ENCODE measurements at regions not wholly inside any gene's neighbourhood (a gene's known extent, or its start where the extent isn't known, plus 50 kb on each side); places are given as distances from the start of the nearest gene placed in this dataset.

DNA sequence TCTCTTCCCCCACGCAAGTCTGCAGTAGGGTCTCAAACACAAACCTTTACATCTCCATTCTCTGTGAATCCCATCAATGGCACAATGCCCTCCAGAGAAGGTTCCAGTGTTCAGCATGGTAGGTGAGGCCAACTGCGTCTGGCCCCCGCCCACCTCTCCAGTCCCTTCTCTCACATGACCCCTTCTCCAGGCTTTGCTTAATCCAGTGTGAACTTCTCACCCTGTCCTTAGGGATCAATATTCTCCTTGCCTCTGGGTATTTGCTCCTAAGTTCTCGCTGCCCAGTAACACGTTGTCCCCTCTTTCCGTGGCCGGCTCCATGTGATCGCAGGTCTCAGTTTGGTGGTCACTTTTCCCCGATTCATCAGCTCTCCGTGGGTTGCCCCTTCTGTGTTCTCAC lies 225.1 kb upstream of the PMEPA1 start:
- Mint-ChIP-seq H3K27ac (no peak overlapping the region), H3K4me1 (peaks cover 0 to 3% (median 0%) of the 10 kb centered on the region in 3 donors), H3K27me3 (peaks cover 12 to 30% of the 10 kb centered on the region in 2 donors), H3K4me3 (no peak overlapping the region), H3K9me3 (no peaks in the 10 kb centered on the region), H3K36me3 (no peaks in the 10 kb centered on the region)
- Histone ChIP-seq H3K4me3 (ENCODE audit: low read length) (no peak overlapping the region), H3K27me3 (ENCODE audit: insufficient read depth, low read length, poor library complexity, severe bottlenecking) (no peaks in the 10 kb centered on the region), H3K4me1 (ENCODE audit: insufficient read depth, low read length) (no peaks in the 10 kb centered on the region), H3K36me3 (ENCODE audit: insufficient read depth, low read length) (no peaks in the 10 kb centered on the region), H3K9me3 (ENCODE audit: low read length) (no peaks in the 10 kb centered on the region), H3K27ac (ENCODE audit: low read depth, low read length) (no peak overlapping the region)
- no peak for DNase-seq
- ChIA-PET CTCF (no interaction called here), POLR2A (no interaction called here)

DNA sequence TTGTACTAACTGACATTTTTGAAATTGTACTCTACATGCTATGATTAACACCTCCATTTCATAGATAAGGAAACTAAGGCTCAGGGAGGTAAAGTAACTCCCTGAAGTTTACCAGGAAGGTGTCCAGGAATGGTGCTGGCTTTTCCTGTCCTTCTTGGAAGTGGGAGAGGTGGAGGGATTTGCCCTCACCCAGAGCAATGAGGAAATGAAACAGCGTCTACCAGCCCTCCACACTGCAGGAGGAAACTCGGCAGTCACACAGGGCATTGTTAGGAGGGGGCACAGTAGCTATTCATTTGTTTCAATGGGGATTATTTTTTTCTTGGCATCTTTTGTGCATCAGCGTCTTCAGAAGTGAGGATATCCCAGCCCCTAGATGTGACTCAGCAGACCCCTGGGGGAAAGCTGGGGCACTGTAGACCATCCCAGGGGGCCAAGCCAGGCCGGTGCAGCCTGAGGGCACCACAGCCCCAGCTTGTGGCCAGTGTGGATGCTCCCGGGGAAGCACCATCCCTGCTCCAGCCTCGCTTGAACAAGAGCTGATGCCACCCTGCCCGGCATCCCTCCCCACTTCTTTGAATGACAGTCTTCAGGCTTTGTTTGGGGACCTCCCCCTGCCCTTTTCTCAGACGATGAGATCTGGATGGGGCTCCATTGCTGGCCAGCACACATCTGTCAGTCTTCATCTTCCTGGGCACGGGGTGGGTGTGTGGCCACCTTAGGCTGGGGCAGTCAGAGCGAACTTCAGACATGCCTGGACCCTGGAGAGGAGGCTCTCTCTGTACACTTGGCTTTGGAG lies 224.4 kb upstream of the PMEPA1 start:
- Histone ChIP-seq H3K36me3 (ENCODE audit: insufficient read depth, low read length) (no peaks in the 10 kb centered on the region), H3K9me3 (ENCODE audit: low read length) (no peaks in the 10 kb centered on the region), H3K27ac (ENCODE audit: low read depth, low read length) (no peak overlapping the region), H3K4me1 (ENCODE audit: insufficient read depth, low read length) (no peaks in the 10 kb centered on the region), H3K27me3 (ENCODE audit: insufficient read depth, low read length, poor library complexity, severe bottlenecking) (no peaks in the 10 kb centered on the region), H3K4me3 (ENCODE audit: low read length) (no peak overlapping the region)
- CTCF ChIA-PET = no interaction called here
- peaks cover 0 to 3% (median 0%) of the 10 kb centered on the region in 3 donors for H3K4me1 Mint-ChIP-seq
- peaks cover 15 to 36% of the 10 kb centered on the region in 2 donors for H3K27me3 Mint-ChIP-seq
- no peak for DNase-seq
- peaks cover 0 to 4% (median 0%) of the 10 kb centered on the region in 5 donors for H3K9me3 Mint-ChIP-seq
- H3K36me3 Mint-ChIP-seq = peaks cover 0 to under 1% (median 0%) of the 10 kb centered on the region in 3 donors
- POLR2A ChIA-PET = no interaction called here
- H3K4me3 Mint-ChIP-seq = no peak overlapping the region
- no peak overlapping the region for H3K27ac Mint-ChIP-seq

DNA sequence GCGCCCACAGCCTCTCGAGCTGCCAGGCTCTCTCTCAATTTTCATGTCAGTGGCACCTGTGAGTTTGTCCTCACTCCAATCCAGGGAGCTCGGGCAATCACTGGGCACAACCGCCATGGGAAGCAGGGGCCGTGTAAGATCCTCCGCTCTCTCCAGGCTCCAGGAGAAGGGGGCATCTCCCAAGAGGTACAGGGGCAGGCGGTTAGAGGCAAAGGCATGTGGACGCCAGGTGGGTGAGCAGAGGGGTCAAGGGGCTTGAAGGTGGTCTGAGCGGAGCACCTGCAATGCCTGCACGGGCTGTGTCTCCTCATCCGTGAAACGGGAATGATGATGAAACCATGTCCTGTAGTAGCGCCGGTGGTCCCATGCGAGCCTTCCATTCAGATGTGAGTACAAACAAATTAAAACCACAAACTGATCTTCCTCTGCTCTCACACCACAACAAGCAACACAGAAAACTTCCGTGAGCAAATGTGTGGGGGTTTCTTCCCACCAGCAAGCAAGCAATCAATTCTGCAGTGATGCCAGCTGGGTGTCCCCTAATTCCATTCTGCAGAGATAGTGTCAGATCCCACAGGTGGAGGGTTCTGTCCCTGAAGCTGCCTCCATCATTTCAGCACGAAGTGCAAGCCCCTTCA lies 222.5 kb upstream of the PMEPA1 start:
- ChIA-PET CTCF (no interaction called here), POLR2A (no interaction called here)
- no peak overlapping the region for H3K4me3 Mint-ChIP-seq
- peaks cover 0 to 7% (median 0%) of the 10 kb centered on the region in 5 donors for H3K9me3 Mint-ChIP-seq
- Histone ChIP-seq H3K27me3 (ENCODE audit: insufficient read depth, low read length, poor library complexity, severe bottlenecking) (no peaks in the 10 kb centered on the region), H3K4me3 (ENCODE audit: low read length) (no peak overlapping the region), H3K9me3 (ENCODE audit: low read length) (no peaks in the 10 kb centered on the region), H3K27ac (ENCODE audit: low read depth, low read length) (no peak overlapping the region), H3K36me3 (ENCODE audit: insufficient read depth, low read length) (no peaks in the 10 kb centered on the region), H3K4me1 (ENCODE audit: insufficient read depth, low read length) (no peaks in the 10 kb centered on the region)
- peaks cover 0 to 4% (median 0%) of the 10 kb centered on the region in 3 donors for H3K36me3 Mint-ChIP-seq
- H3K27ac Mint-ChIP-seq = no peak overlapping the region
- no peaks in the 10 kb centered on the region for H3K4me1 Mint-ChIP-seq
- no peak for DNase-seq
- peaks cover 12 to 35% of the 10 kb centered on the region in 2 donors for H3K27me3 Mint-ChIP-seq

DNA sequence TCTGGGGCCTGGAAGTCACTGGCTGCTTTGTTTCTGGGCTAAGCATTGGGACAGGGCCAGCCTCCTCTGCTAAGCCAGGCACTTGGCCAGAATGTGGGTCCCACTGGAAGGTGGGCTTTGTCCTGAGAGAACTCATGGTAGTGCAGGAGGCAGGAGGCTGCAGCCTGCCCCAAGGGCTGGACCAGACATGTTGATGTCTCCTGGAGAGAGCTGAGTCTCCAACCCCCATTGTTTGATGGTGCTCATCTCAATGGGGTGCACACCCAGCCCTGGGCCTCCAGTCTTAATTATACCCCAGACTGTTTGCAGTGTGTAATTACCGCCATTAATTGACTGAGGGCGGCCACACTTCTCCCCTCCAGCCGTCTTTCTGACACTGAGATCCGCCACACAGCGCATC lies 220.5 kb upstream of the PMEPA1 start:
- peaks cover 18 to 28% of the 10 kb centered on the region in 2 donors for H3K27me3 Mint-ChIP-seq
- no peak overlapping the region for H3K4me3 Mint-ChIP-seq
- no peak for DNase-seq
- ChIA-PET CTCF (no interaction called here), POLR2A (no interaction called here)
- Histone ChIP-seq H3K36me3 (ENCODE audit: insufficient read depth, low read length) (no peaks in the 10 kb centered on the region), H3K4me1 (ENCODE audit: insufficient read depth, low read length) (no peaks in the 10 kb centered on the region), H3K4me3 (ENCODE audit: low read length) (no peak overlapping the region), H3K27me3 (ENCODE audit: insufficient read depth, low read length, poor library complexity, severe bottlenecking) (no peaks in the 10 kb centered on the region), H3K27ac (ENCODE audit: low read depth, low read length) (no peak overlapping the region), H3K9me3 (ENCODE audit: low read length) (peaks cover 5% of the 10 kb centered on the region)
- no peaks in the 10 kb centered on the region for H3K4me1 Mint-ChIP-seq
- H3K9me3 Mint-ChIP-seq = peaks cover 9 to 18% (median 11%) of the 10 kb centered on the region in 5 donors
- H3K36me3 Mint-ChIP-seq = peaks cover 0 to 14% (median 0%) of the 10 kb centered on the region in 3 donors
- H3K27ac Mint-ChIP-seq = no peak overlapping the region

DNA sequence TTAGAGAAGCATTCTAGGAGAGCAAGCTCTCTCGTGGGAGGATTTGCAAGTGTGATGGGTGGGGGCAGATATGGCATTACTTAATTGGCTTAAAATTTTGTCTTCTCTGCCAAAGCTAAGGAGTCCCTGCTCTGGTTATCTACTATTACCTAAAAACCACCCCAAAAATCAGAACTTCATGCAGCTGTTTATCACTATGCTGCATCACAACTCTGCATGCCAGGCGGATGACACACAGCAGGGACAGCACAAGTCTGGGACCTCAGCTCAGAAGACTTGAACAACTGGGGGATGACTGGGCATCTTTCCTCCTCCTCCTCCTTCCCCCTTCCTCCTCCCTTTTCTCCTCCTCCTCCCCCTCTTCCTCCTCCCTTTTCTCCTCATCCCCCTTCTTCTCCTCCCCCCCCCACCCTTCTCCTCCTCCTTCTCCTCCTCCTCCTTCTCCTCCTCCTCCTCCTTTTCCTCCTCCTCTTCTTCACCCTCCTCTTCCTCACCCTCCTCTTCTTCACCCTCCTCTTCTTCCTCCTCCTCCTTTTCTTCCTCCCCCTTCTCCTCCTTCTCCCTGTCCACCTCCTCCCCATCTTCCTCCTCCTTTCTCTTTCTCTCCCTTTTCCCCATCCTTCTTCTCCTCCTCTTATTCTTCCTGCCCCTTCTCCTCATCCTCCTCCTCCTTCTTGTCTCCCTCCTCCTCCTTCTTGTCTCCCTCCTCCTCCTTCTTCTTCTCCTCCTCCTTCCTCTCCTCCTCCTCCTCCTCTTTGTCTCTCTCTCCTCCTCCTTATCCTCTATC lies 218.6 kb upstream of the PMEPA1 start:
- Mint-ChIP-seq H3K9me3 (peaks cover 9 to 21% (median 12%) of the 10 kb centered on the region in 5 donors), H3K4me3 (no peak overlapping the region), H3K27ac (no peak overlapping the region), H3K27me3 (peaks cover 21 to 27% of the 10 kb centered on the region in 2 donors), H3K36me3 (peaks cover 0 to 17% (median 0%) of the 10 kb centered on the region in 3 donors), H3K4me1 (no peaks in the 10 kb centered on the region)
- no peaks in the 10 kb centered on the region for H3K27me3 ChIP-seq (ENCODE audit: insufficient read depth, low read length, poor library complexity, severe bottlenecking)
- H3K4me3 ChIP-seq (ENCODE audit: low read length) = no peak overlapping the region
- DNase-seq = no peak
- no peaks in the 10 kb centered on the region for H3K36me3 ChIP-seq (ENCODE audit: insufficient read depth, low read length)
- ChIA-PET POLR2A (no interaction called here), CTCF (no interaction called here)
- H3K4me1 ChIP-seq (ENCODE audit: insufficient read depth, low read length) = no peaks in the 10 kb centered on the region
- H3K9me3 ChIP-seq (ENCODE audit: low read length) = peaks cover 5% of the 10 kb centered on the region
- no peak overlapping the region for H3K27ac ChIP-seq (ENCODE audit: low read depth, low read length)

DNA sequence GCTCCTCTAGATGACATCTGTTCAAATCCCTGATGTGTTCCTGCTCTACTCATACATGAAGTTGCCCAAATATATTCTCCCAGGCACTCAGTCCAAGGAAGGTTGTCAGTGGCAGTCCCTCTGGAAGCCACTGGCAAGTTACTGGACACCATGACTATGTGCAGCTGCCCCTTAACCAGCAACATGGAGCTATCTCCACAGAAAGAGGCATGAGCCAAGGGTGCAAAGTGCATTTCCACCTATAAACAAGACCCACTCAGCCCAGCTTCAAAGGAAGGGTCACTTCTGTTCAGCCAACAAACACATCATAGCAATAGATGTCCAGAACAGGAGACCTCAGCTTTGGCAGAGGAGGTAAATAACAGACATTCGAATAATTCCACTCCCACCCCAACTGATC lies 217.6 kb upstream of the PMEPA1 start:
- peaks cover 9 to 21% (median 12%) of the 10 kb centered on the region in 5 donors for H3K9me3 Mint-ChIP-seq
- ChIA-PET CTCF (no interaction called here), POLR2A (no interaction called here)
- H3K27me3 Mint-ChIP-seq = peaks cover 21 to 27% of the 10 kb centered on the region in 2 donors
- no peak overlapping the region for H3K27ac Mint-ChIP-seq
- H3K4me1 Mint-ChIP-seq = no peaks in the 10 kb centered on the region
- Histone ChIP-seq H3K27me3 (ENCODE audit: insufficient read depth, low read length, poor library complexity, severe bottlenecking) (no peaks in the 10 kb centered on the region), H3K4me3 (ENCODE audit: low read length) (no peak overlapping the region), H3K4me1 (ENCODE audit: insufficient read depth, low read length) (no peaks in the 10 kb centered on the region), H3K27ac (ENCODE audit: low read depth, low read length) (no peak overlapping the region), H3K36me3 (ENCODE audit: insufficient read depth, low read length) (no peaks in the 10 kb centered on the region), H3K9me3 (ENCODE audit: low read length) (peaks cover 5% of the 10 kb centered on the region)
- no peak for DNase-seq
- peaks cover 0 to 17% (median 0%) of the 10 kb centered on the region in 3 donors for H3K36me3 Mint-ChIP-seq
- H3K4me3 Mint-ChIP-seq = no peak overlapping the region

DNA sequence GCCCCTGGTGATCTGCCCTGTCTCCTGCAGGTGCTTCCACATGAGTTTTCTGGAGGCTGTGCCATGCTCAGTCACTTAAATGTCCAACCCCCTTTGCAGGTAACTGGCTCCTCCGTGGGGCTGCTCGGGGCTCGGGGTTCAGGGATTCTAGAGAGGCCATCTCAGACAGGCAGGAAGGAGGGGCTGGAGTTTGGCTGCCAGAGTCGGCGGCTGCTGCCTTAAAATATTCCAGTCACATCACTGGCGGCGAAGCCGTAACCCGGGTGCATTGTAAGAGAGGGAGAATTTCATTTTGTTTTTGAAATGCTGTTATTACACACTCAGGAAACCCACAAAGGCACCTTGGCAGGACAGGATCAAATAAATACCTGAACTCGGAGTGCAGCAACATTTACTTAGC lies 212.9 kb upstream of the PMEPA1 start:
- ChIA-PET CTCF (no interaction called here), POLR2A (no interaction called here)
- Mint-ChIP-seq H3K36me3 (peaks cover 0 to 13% (median 0%) of the 10 kb centered on the region in 3 donors), H3K4me1 (no peaks in the 10 kb centered on the region), H3K4me3 (no peak overlapping the region), H3K27me3 (peaks cover 18 to 22% of the 10 kb centered on the region in 2 donors), H3K27ac (no peak overlapping the region), H3K9me3 (peaks cover 3 to 14% (median 12%) of the 10 kb centered on the region in 5 donors)
- no peak for DNase-seq
- Histone ChIP-seq H3K9me3 (ENCODE audit: low read length) (peaks cover 5% of the 10 kb centered on the region), H3K27ac (ENCODE audit: low read depth, low read length) (no peak overlapping the region), H3K27me3 (ENCODE audit: insufficient read depth, low read length, poor library complexity, severe bottlenecking) (no peaks in the 10 kb centered on the region), H3K36me3 (ENCODE audit: insufficient read depth, low read length) (no peaks in the 10 kb centered on the region), H3K4me3 (ENCODE audit: low read length) (no peak overlapping the region), H3K4me1 (ENCODE audit: insufficient read depth, low read length) (no peaks in the 10 kb centered on the region)

DNA sequence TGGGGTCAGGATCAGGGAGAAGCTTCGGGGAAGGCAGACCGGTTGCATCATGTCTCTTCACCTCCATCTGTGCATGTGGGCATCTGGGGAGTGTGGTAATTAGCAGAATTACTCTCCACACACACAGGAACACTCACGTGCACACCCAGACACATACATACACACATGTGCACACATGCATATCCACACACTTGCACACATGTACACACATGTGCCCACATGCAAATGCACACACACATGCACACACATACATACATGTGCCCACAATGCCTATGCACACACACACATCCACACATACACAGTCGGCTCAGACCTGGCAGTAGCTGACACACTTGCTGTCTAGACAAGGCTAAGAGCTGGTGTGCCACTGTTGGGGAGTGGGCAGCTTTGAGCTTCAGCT lies 212.3 kb upstream of the PMEPA1 start:
- ChIA-PET POLR2A (no interaction called here), CTCF (no interaction called here)
- no peaks in the 10 kb centered on the region for H3K4me1 Mint-ChIP-seq
- peaks cover 5% of the 10 kb centered on the region for H3K9me3 ChIP-seq (ENCODE audit: low read length)
- no peaks in the 10 kb centered on the region for H3K4me1 ChIP-seq (ENCODE audit: insufficient read depth, low read length)
- H3K27me3 Mint-ChIP-seq = peaks cover 16 to 20% of the 10 kb centered on the region in 2 donors
- no peaks in the 10 kb centered on the region for H3K36me3 ChIP-seq (ENCODE audit: insufficient read depth, low read length)
- H3K36me3 Mint-ChIP-seq = peaks cover 0 to 13% (median 0%) of the 10 kb centered on the region in 3 donors
- H3K9me3 Mint-ChIP-seq = peaks cover 3 to 14% (median 12%) of the 10 kb centered on the region in 5 donors
- H3K27me3 ChIP-seq (ENCODE audit: insufficient read depth, low read length, poor library complexity, severe bottlenecking) = no peaks in the 10 kb centered on the region
- H3K4me3 ChIP-seq (ENCODE audit: low read length) = no peak overlapping the region
- no peak overlapping the region for H3K4me3 Mint-ChIP-seq
- H3K27ac Mint-ChIP-seq = no peak overlapping the region
- H3K27ac ChIP-seq (ENCODE audit: low read depth, low read length) = no peak overlapping the region
- DNase-seq = no peak
